ENCODE measurements at regions not wholly inside any gene's neighbourhood (a gene's known extent, or its start where the extent isn't known, plus 50 kb on each side); places are given as distances from the start of the nearest gene placed in this dataset.
A peak's percentile ranks its signal among the peaks of the same experiment; 100 is the strongest.

DNA sequence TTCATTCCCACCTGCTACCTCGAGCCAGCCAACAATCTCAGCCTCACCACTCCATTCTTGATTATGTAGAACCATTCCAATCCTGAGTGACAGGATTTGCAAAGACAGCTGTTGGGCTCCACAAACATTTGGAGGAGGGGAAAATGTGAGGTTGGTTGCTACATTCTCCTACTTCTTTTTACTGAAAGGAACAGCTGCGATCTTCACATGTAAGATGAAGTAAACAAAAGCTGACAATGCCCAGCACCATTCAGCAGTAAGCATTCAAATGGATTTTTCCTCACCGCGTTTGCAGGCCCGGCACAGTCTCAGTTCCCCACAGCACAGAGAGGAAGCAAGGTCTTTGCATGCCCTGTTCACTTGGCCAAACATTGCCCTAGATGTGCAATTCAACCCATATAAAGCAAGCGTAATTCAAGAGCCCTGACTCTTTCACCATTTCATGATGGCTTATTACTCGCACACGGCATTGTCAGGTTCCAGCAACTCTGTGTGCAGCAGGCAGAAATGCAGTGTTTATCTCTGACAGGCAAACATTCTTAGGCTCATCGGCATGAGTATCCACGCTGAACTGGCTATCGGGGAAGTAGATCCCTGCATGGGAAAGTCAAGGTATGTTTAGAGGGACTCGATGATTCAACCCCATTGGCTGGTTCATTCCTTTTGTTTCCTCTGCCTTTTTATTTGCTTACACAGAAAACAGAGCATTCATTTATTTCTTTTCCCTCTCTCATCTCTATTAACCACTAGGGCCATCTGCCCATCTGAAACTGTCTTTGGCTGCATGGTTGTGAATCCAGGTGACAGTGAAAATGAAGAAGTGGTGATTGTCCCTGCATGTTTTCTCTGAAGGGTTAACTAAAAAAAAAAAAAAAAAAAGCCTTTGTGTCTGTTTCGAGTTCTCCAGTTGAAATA is 236.1 kb upstream of the PLEKHG7 start:
- no peak for TF ChIP-seq POLR2A (IDR thresholded peaks at IDR 0.05)
- TF ChIP-seq, protein P1, sequence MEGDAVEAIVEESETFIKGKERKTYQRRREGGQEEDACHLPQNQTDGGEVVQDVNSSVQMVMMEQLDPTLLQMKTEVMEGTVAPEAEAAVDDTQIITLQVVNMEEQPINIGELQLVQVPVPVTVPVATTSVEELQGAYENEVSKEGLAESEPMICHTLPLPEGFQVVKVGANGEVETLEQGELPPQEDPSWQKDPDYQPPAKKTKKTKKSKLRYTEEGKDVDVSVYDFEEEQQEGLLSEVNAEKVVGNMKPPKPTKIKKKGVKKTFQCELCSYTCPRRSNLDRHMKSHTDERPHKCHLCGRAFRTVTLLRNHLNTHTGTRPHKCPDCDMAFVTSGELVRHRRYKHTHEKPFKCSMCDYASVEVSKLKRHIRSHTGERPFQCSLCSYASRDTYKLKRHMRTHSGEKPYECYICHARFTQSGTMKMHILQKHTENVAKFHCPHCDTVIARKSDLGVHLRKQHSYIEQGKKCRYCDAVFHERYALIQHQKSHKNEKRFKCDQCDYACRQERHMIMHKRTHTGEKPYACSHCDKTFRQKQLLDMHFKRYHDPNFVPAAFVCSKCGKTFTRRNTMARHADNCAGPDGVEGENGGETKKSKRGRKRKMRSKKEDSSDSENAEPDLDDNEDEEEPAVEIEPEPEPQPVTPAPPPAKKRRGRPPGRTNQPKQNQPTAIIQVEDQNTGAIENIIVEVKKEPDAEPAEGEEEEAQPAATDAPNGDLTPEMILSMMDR (IDR thresholded peaks at IDR 0.05): no peak
- H3K36me3 ChIP-seq: no peaks in the 10 kb centered on the region
- no peak overlapping the region for H3K4me3 ChIP-seq
- no peaks in the 10 kb centered on the region for H3K27me3 ChIP-seq
- DNase-seq (peak in 1 of 5 donors; percentile 37), ATAC-seq (peak in 3 of 4 donors; percentile 11 to 41 (median 25))
- peak overlapping the region in 4 of 12 donors; percentile 13 to 36 (median 21) for H3K27ac ChIP-seq
- 62 to 71% (median 66%) methylated on average over 13 of the region's 13 CpGs for WGBS, 4 donors
- H3K4me1 ChIP-seq: peaks cover 0 to 48% (median 21%) of the 10 kb centered on the region in 12 donors
- H3K9me3 ChIP-seq: no peaks in the 10 kb centered on the region
- intact Hi-C loops (cut with DNase I): no loop called here

DNA sequence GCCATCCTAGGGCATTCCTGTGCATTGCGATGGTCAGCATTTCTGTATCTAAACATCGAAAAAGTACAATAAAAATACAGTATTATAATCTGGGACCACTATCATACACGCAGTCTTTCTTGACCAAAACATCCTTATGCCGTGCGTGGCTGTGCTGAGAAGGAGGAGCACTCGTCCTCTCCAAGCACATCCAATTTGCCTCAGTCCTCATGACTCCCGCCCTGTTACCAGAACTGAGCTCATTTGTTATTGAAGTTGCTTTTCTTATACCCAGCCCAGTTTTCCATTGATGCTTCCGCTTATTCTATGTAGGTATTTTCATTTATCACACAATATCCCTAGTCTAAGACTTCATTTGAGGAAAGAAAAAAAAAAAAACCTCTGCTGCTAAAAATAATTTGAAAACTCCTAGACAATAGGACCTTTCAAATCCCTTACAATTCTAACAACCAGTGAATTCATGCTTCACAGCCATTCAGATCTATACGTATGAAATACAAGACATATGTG is 236.9 kb upstream of the PLEKHG7 start:
- intact Hi-C loops (cut with DNase I): no loop called here

DNA sequence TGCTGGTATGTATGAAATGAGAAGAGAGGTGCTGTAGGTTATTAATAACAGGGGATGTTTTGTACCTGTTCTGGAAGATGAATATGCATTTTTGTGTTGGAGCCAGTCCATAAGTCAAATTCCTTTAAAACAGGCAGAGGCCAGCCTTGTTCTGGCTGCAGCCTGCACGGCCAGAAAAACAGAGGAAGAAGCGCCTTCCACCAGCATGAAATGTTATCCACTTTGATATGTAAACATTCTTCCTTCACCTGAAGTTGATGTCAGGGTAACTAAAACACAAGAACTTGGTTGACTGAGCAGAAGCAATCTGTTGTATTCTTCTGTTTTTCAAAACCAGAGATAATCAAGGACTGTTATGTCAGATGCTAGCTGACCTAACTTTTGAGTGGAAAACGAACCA is 237.9 kb upstream of the PLEKHG7 start:
- Histone ChIP-seq H3K9me3 (no peaks in the 10 kb centered on the region), H3K27ac (no peak overlapping the region), H3K36me3 (no peaks in the 10 kb centered on the region), H3K4me3 (no peak overlapping the region), H3K4me1 (peaks cover 0 to 45% (median 16%) of the 10 kb centered on the region in 12 donors), H3K27me3 (no peaks in the 10 kb centered on the region)
- TF ChIP-seq, protein P1 (IDR thresholded peaks at IDR 0.05): no peak
- TF ChIP-seq POLR2A (IDR thresholded peaks at IDR 0.05): no peak
- WGBS, 4 donors: 67 to 83% (median 82%) methylated on average over 3 of the region's 3 CpGs
- DNase-seq: no peak
- intact Hi-C loops (cut with DNase I): no loop called here
- ATAC-seq: no peak

More for the DNA sequence above, 236.9 kb upstream of the PLEKHG7 start:
- Histone ChIP-seq H3K9me3 (no peaks in the 10 kb centered on the region), H3K4me3 (no peak overlapping the region), H3K27ac (peak overlapping the region in 4 of 12 donors; percentile 13 to 36 (median 21)), H3K4me1 (peaks cover 0 to 49% (median 21%) of the 10 kb centered on the region in 12 donors), H3K36me3 (no peaks in the 10 kb centered on the region), H3K27me3 (no peaks in the 10 kb centered on the region)
- no peak for TF ChIP-seq POLR2A (IDR thresholded peaks at IDR 0.05)
- TF ChIP-seq, protein P1 (IDR thresholded peaks at IDR 0.05): no peak
- DNase-seq (no peak), ATAC-seq (no peak)
- WGBS, 4 donors: 92 to 97% (median 96%) methylated on average over 9 of the region's 9 CpGs

DNA sequence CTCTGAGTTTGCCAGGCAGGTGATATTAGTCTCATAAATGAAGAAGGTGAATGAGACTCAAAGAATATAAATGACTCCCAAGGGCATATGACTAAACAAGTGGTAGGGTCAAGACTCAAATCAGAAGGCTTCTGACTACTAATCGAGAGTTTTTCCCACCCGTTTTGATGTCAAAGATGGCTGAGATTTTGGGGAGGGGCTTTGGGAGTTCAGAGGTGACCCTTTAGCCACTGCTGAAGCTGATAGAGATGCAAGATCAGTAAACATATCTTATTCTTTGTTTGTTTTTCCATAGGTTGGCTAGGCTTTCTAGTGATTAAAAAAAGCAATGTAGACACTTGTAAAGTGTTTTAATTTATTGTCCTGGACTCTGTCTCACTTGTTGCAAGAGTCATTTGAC is 239.6 kb upstream of the PLEKHG7 start:
- ATAC-seq: no peak

More for the DNA sequence above, 239.6 kb upstream of the PLEKHG7 start:
- Histone ChIP-seq H3K36me3 (no peaks in the 10 kb centered on the region), H3K4me3 (no peak overlapping the region), H3K27ac (peak overlapping the region in 1 of 12 donors; percentile 17), H3K27me3 (no peaks in the 10 kb centered on the region), H3K4me1 (peaks cover 0 to 38% (median 6%) of the 10 kb centered on the region in 12 donors), H3K9me3 (no peaks in the 10 kb centered on the region)
- intact Hi-C loops (cut with DNase I): no loop called here
- TF ChIP-seq, protein P1 (IDR thresholded peaks at IDR 0.05): no peak
- no peak for TF ChIP-seq POLR2A (IDR thresholded peaks at IDR 0.05)
- 91 to 97% (median 96%) methylated on average over 2 of the region's 2 CpGs for WGBS, 4 donors
- no peak for DNase-seq

Measured in heart left ventricle (tissue), 16 donors.